ENCODE measurements at regions not wholly inside any gene's neighbourhood (a gene's known extent, or its start where the extent isn't known, plus 50 kb on each side); places are given as distances from the start of the nearest gene placed in this dataset.

- TF ChIP-seq CTCF (conservative IDR thresholded peaks at IDR 0.05): no peak
- H3K27ac ChIP-seq: no peak overlapping the region
Observed at GRCh38 chr6:18752278-18753068, 365.3 kb downstream of the RNF144B start.

GRCh38 chr6:18753076-18753475, 365.9 kb downstream of the RNF144B start:
- no peak overlapping the region for H3K27ac ChIP-seq
- TF ChIP-seq CTCF (conservative IDR thresholded peaks at IDR 0.05): no peak

- no peak for TF ChIP-seq CTCF (conservative IDR thresholded peaks at IDR 0.05)
- no peak overlapping the region for H3K27ac ChIP-seq
Observed at GRCh38 chr6:18763086-18763485, 375.9 kb downstream of the RNF144B start.

GRCh38 chr6:18784794-18785193, 397.6 kb downstream of the RNF144B start:
- H3K27ac ChIP-seq: no peak overlapping the region
- TF ChIP-seq CTCF (conservative IDR thresholded peaks at IDR 0.05): no peak

GRCh38 chr6:18785810-18786490, 398.8 kb downstream of the RNF144B start:
- no peak overlapping the region for H3K27ac ChIP-seq
- TF ChIP-seq CTCF (conservative IDR thresholded peaks at IDR 0.05): no peak

GRCh38 chr6:18792866-18793265, 405.7 kb downstream of the RNF144B start:
- no peak for TF ChIP-seq CTCF (conservative IDR thresholded peaks at IDR 0.05)
- H3K27ac ChIP-seq: no peak overlapping the region

GRCh38 chr6:18795726-18796125, 408.6 kb downstream of the RNF144B start:
- TF ChIP-seq CTCF (conservative IDR thresholded peaks at IDR 0.05): no peak
- H3K27ac ChIP-seq: no peak overlapping the region
